ENCODE measurements at regions not wholly inside any gene's neighbourhood (a gene's known extent, or its start where the extent isn't known, plus 50 kb on each side); places are given as distances from the start of the nearest gene placed in this dataset.

DNA sequence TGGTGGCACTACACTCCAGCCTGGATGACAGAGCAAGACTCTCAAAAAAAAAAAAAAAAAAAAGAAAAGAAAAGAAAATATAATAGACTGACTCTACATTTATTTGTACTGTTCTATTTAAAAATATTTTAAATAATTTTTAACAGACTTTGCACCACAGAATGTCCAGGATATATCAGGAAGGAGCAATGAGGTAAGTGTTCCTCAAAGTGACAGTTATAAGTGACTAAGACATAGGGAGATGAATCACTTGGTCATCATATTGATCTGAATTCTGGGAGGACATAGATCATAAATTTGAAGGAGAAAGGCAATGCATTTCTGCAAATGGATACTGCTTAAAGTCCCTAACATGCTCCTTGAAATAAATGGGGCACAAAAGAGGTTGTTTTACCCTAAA lies 221.5 kb downstream of the KCNC2 start:
- no peak overlapping the region for H3K27ac ChIP-seq
- TF ChIP-seq, protein P1, sequence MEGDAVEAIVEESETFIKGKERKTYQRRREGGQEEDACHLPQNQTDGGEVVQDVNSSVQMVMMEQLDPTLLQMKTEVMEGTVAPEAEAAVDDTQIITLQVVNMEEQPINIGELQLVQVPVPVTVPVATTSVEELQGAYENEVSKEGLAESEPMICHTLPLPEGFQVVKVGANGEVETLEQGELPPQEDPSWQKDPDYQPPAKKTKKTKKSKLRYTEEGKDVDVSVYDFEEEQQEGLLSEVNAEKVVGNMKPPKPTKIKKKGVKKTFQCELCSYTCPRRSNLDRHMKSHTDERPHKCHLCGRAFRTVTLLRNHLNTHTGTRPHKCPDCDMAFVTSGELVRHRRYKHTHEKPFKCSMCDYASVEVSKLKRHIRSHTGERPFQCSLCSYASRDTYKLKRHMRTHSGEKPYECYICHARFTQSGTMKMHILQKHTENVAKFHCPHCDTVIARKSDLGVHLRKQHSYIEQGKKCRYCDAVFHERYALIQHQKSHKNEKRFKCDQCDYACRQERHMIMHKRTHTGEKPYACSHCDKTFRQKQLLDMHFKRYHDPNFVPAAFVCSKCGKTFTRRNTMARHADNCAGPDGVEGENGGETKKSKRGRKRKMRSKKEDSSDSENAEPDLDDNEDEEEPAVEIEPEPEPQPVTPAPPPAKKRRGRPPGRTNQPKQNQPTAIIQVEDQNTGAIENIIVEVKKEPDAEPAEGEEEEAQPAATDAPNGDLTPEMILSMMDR (IDR thresholded peaks at IDR 0.05) = no peak
- TF ChIP-seq ZFX (IDR thresholded peaks at IDR 0.05; ENCODE audit: borderline replicate concordance) = no peak
